CD4-positive, alpha-beta memory T cell (primary cell): ENCODE measurements at regions not wholly inside any gene's neighbourhood (a gene's known extent, or its start where the extent isn't known, plus 50 kb on each side); places are given as distances from the start of the nearest gene placed in this dataset.
"Not testable (repeated sequence)": the region's sequence is repeated elsewhere in the genome, so short reads cannot be mapped to it uniquely, and the experiment has no call there.

Source experiments
- CTCF ChIA-PET: fragments of 350-600 bp; sonication (Branson Sonifier 250); formaldehyde crosslinking; loops from one replicate; lab custom pipeline; 2021; ENCODE audit warnings: inconsistent platforms; ENCODE audit not compliant: partially characterized antibody; lab: Charles Lee
- POLR2A ChIA-PET: fragments of 350-600 bp; sonication (Branson Sonifier 250); formaldehyde crosslinking; loops from one replicate; lab custom pipeline; 2021; ENCODE audit not compliant: partially characterized antibody; lab: Charles Lee
- DNase-seq, 5 donors: peaks; one replicate each; pipeline versions ENCODE4 v3.0.0 to v3.0.0-alpha.2; 2020 to 2022; ENCODE audit warnings: mixed read lengths in 1 of 5
- H3K27ac ChIP-seq: one replicate; pipeline ENCODE4 v1.7.0; 2013; ENCODE audit warnings: low read depth, low read length
- H3K27me3 ChIP-seq: 2 replicates; pipeline ENCODE4 v1.7.0; 2013; ENCODE audit warnings: mild to moderate bottlenecking, low read length, moderate library complexity; ENCODE audit not compliant: insufficient read depth
- H3K36me3 ChIP-seq: 2 replicates; pipeline ENCODE4 v1.7.0; 2013; ENCODE audit warnings: mild to moderate bottlenecking, low read length, moderate library complexity; ENCODE audit not compliant: insufficient read depth
- H3K4me1 ChIP-seq: 2 replicates; pipeline ENCODE4 v1.7.0; 2013; ENCODE audit warnings: mild to moderate bottlenecking, low read length, moderate library complexity; ENCODE audit not compliant: insufficient read depth
- H3K4me3 ChIP-seq, 2 donors: one replicate each; pipeline ENCODE4 v1.7.0; 2013; ENCODE audit warnings: low read length in 2 of 2, mild to moderate bottlenecking in 1 of 2
- H3K9me3 ChIP-seq, 2 donors: one replicate each; pipeline ENCODE4 v1.7.0; 2013; ENCODE audit warnings: low read length in 2 of 2, control low read depth in 1 of 2; ENCODE audit not compliant: control insufficient read depth in 1 of 2
- H3K27ac Mint-ChIP-seq, 7 donors: one replicate each; pipeline ENCODE4 v1.8.0; 2020 to 2021; ENCODE audit warnings: mixed read lengths in 7 of 7, mild to moderate bottlenecking in 6 of 7, inconsistent platforms in 3 of 7, moderate library complexity in 3 of 7
- H3K27me3 Mint-ChIP-seq, 2 donors: one replicate each; pipeline ENCODE4 v1.8.0; 2020 to 2021; ENCODE audit warnings: mixed read lengths in 2 of 2
- H3K36me3 Mint-ChIP-seq, 2 donors: one replicate each; pipeline ENCODE4 v1.8.0; 2020 to 2021; ENCODE audit warnings: mixed read lengths in 2 of 2, inconsistent platforms in 1 of 2, mild to moderate bottlenecking in 1 of 2
- H3K4me1 Mint-ChIP-seq, 4 donors: one replicate each; pipeline ENCODE4 v1.8.0; 2020 to 2021; ENCODE audit warnings: mixed read lengths in 4 of 4, mild to moderate bottlenecking in 1 of 4
- H3K4me3 Mint-ChIP-seq, 8 donors: one replicate each; pipeline ENCODE4 v1.8.0; 2020 to 2021; ENCODE audit warnings: mixed read lengths in 8 of 8, mild to moderate bottlenecking in 7 of 8, moderate library complexity in 6 of 8, inconsistent platforms in 3 of 8
- H3K9me3 Mint-ChIP-seq, 8 donors: one replicate each; pipeline ENCODE4 v1.8.0; 2020 to 2021; ENCODE audit warnings: mixed read lengths in 8 of 8, mild to moderate bottlenecking in 5 of 8, inconsistent platforms in 3 of 8, moderate library complexity in 1 of 8
- intact Hi-C: fragments of 100-400 bp; cut with micrococcal nuclease; formaldehyde crosslinking; loops from one replicate; pipeline ENCODE4 v1.15.1; 2023

DNA sequence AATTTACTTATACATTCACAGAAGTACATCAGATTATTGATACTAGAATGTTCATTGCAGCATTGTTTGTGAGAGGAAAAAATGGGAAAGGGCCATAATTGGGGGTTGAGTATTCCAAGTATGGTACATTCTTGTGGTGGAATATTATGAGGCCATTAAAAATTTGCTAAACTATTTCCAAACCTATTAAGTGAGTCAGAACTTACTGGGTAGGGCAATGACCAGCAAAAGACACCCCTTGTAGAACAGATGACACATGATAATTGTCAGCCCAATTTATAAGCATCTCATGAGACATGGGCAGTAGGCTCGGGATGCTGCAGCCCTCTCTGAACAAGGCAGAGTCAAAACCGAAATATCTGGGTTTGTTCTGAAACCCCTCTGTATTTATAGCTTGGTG, 192.6 kb upstream of the IL12B start:
- DNase-seq: no peak

GRCh38 chr5:159524279-159524678, 194.0 kb upstream of the IL12B start:
- H3K9me3 Mint-ChIP-seq: peaks cover 0 to 12% (median 6%) of the 10 kb centered on the region in 8 donors
- H3K4me1 Mint-ChIP-seq, POLR2A ChIA-PET, intact Hi-C loops, H3K4me1 ChIP-seq, H3K36me3 ChIP-seq, H3K9me3 ChIP-seq, H3K27me3 Mint-ChIP-seq, H3K27ac ChIP-seq, H3K27ac Mint-ChIP-seq, H3K4me3 Mint-ChIP-seq, H3K36me3 Mint-ChIP-seq, DNase-seq, H3K4me3 ChIP-seq, H3K27me3 ChIP-seq: not testable (repeated sequence)
- CTCF ChIA-PET: interaction anchor here (0.8 kb wide), 1 partner anchor 8 kb away, joined by 3 read pairs; no protein-coding TSS in a partner anchor

More for the DNA sequence above, 192.6 kb upstream of the IL12B start:
- Mint-ChIP-seq H3K9me3 (peaks cover 0 to 5% (median 0%) of the 10 kb centered on the region in 8 donors), H3K36me3 (no peaks in the 10 kb centered on the region), H3K27ac (no peak overlapping the region), H3K4me1 (no peaks in the 10 kb centered on the region), H3K4me3 (no peak overlapping the region), H3K27me3 (no peaks in the 10 kb centered on the region)
- ChIA-PET CTCF (no interaction called here), POLR2A (no interaction called here)
- H3K4me3 ChIP-seq: no peak overlapping the region
- no peaks in the 10 kb centered on the region for H3K27me3 ChIP-seq
- intact Hi-C loops: no loop called here
- no peaks in the 10 kb centered on the region for H3K9me3 ChIP-seq
- H3K4me1 ChIP-seq: no peaks in the 10 kb centered on the region
- H3K36me3 ChIP-seq: no peaks in the 10 kb centered on the region
- H3K27ac ChIP-seq: no peak overlapping the region

- H3K36me3 ChIP-seq: no peaks in the 10 kb centered on the region
- H3K27me3 ChIP-seq: no peaks in the 10 kb centered on the region
- DNase-seq: no peak
- no peak overlapping the region for H3K27ac ChIP-seq
- peaks cover 0 to 1% of the 10 kb centered on the region in 2 donors for H3K36me3 Mint-ChIP-seq
- no peaks in the 10 kb centered on the region for H3K4me1 Mint-ChIP-seq
- H3K27ac Mint-ChIP-seq: no peak overlapping the region
- no peaks in the 10 kb centered on the region for H3K4me1 ChIP-seq
- intact Hi-C loops: no loop called here
- peaks cover 0 to 13% (median 7%) of the 10 kb centered on the region in 8 donors for H3K9me3 Mint-ChIP-seq
- no peak overlapping the region for H3K4me3 ChIP-seq
- H3K9me3 ChIP-seq: no peaks in the 10 kb centered on the region
- H3K4me3 Mint-ChIP-seq: no peak overlapping the region
- H3K27me3 Mint-ChIP-seq: no peaks in the 10 kb centered on the region
- CTCF ChIA-PET: interaction anchor here (0.8 to 1.1 kb wide), 2 partner anchors 9 kb away, joined by 3 to 5 read pairs; no protein-coding TSS in a partner anchor
- POLR2A ChIA-PET: no interaction called here
Measured at GRCh38 chr5:159525117-159525516, 194.8 kb upstream of the IL12B start.

DNA sequence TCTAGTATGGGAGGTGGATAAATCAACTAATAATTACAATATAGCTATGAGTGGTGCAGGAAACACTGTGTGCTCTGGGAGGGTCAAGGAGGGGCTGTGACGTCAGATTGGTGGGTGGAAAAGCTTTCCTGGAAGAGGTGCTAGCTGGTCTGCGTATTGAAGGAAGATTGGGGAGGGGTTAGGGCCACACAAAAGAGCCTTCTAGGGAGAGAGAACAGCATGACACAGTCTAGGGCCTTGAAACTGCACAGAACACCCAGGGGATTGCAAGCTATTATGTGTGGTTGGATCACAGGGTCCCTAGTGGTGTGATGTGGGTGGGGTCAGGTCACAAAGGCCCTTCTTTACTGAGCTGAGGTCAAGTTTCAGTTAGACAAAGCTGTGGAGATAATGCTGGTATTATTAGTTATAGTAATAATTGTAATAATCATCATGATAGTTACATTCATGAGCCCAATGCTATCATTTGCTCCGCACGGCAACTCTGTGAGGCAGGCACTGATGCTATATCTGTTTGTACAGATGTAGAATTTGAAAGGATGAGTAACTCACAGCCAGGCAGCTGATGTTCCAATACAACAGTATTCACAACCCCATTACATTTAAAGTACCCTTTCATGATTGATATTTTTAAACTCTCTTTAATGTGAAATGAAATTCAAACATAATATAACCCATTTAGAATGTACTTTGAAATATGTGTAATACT, 197.4 kb upstream of the IL12B start:
- no peak for DNase-seq
- H3K4me1 Mint-ChIP-seq: peaks cover 0 to 5% (median 0%) of the 10 kb centered on the region in 4 donors
- intact Hi-C loops: no loop called here
- ChIA-PET POLR2A (no interaction called here), CTCF (interaction anchor here (1.3 to 1.5 kb wide), 2 partner anchors 13 to 460 kb away, joined by 3 to 4 read pairs; no protein-coding TSS in a partner anchor)
- no peaks in the 10 kb centered on the region for H3K27me3 ChIP-seq
- no peaks in the 10 kb centered on the region for H3K4me1 ChIP-seq
- H3K4me3 ChIP-seq: no peak overlapping the region
- H3K36me3 ChIP-seq: no peaks in the 10 kb centered on the region
- H3K27ac Mint-ChIP-seq: peak overlapping the region in 1 of 7 donors; percentile 92
- H3K9me3 ChIP-seq: no peaks in the 10 kb centered on the region
- H3K9me3 Mint-ChIP-seq: peaks cover 0 to 13% (median 7%) of the 10 kb centered on the region in 8 donors
- H3K27ac ChIP-seq: no peak overlapping the region
- H3K27me3 Mint-ChIP-seq: no peaks in the 10 kb centered on the region
- H3K4me3 Mint-ChIP-seq: no peak overlapping the region
- H3K36me3 Mint-ChIP-seq: peaks cover 0 to 1% of the 10 kb centered on the region in 2 donors

- H3K36me3 ChIP-seq: no peaks in the 10 kb centered on the region
- H3K27ac ChIP-seq: no peak overlapping the region
- ChIA-PET CTCF (no interaction called here), POLR2A (no interaction called here)
- Mint-ChIP-seq H3K4me3 (no peak overlapping the region), H3K27ac (no peak overlapping the region), H3K4me1 (peaks cover 0 to 5% (median 0%) of the 10 kb centered on the region in 4 donors), H3K36me3 (peaks cover 0 to 1% of the 10 kb centered on the region in 2 donors), H3K27me3 (no peaks in the 10 kb centered on the region), H3K9me3 (peaks cover 0 to 13% (median 7%) of the 10 kb centered on the region in 8 donors)
- DNase-seq: no peak
- no peak overlapping the region for H3K4me3 ChIP-seq
- no peaks in the 10 kb centered on the region for H3K9me3 ChIP-seq
- no peaks in the 10 kb centered on the region for H3K4me1 ChIP-seq
- intact Hi-C loops: no loop called here
- no peaks in the 10 kb centered on the region for H3K27me3 ChIP-seq
Measured at GRCh38 chr5:159531554-159532105, 201.3 kb upstream of the IL12B start.

DNA sequence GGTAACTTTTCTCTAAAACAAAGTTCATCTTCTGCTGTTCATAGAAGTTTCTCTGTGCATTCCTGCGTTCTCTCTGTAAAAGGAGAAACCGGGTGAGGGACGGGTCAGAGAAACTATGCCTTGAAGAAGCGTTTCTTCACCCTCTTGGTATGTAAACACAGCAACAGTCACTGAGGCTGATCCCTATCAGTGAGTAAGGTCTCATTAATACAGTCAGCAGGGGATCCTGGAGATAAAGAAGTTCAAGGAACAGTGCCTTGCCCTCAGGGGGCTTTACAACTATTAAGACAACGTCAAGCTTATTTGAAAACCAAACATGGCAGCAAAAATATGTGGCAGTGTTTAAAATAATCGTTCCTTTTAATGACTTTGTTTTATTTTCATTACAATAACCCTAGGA, 202.9 kb upstream of the IL12B start:
- H3K4me3 Mint-ChIP-seq: no peak overlapping the region
- H3K27ac Mint-ChIP-seq: no peak overlapping the region
- peaks cover 0 to 9% (median 7%) of the 10 kb centered on the region in 8 donors for H3K9me3 Mint-ChIP-seq
- Histone ChIP-seq H3K4me3 (no peak overlapping the region), H3K36me3 (no peaks in the 10 kb centered on the region), H3K27ac (no peak overlapping the region), H3K4me1 (no peaks in the 10 kb centered on the region), H3K27me3 (no peaks in the 10 kb centered on the region), H3K9me3 (no peaks in the 10 kb centered on the region)
- no peak for DNase-seq
- H3K4me1 Mint-ChIP-seq: peaks cover 0 to 5% (median 0%) of the 10 kb centered on the region in 4 donors
- ChIA-PET CTCF (no interaction called here), POLR2A (no interaction called here)
- H3K27me3 Mint-ChIP-seq: peaks cover 0 to 2% of the 10 kb centered on the region in 2 donors
- peaks cover 0 to 1% of the 10 kb centered on the region in 2 donors for H3K36me3 Mint-ChIP-seq
- intact Hi-C loops: no loop called here

DNA sequence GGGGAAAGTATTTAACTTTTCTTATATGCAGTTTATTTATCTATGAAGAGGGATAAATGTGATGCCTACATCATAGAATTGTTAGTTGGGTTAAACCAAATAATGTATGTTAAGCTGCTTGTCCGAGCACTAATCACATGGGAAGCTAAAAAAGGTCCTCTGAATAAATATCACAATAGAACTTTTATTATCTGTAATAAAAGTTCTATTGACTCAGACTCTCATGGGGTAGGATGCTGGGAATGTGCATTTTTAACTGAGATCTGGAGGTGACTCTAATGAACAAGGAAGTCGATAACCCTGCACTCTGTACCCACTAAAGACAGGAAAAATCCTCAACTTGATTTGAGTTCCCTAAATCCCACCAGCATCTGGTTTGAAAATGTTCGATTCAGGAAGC, 205.9 kb upstream of the IL12B start:
- intact Hi-C loops: no loop called here
- peaks cover 0 to 5% (median 0%) of the 10 kb centered on the region in 4 donors for H3K4me1 Mint-ChIP-seq
- peaks cover 0 to 2% of the 10 kb centered on the region in 2 donors for H3K27me3 Mint-ChIP-seq
- H3K9me3 Mint-ChIP-seq: no peaks in the 10 kb centered on the region
- POLR2A ChIA-PET: no interaction called here
- Histone ChIP-seq H3K27me3 (no peaks in the 10 kb centered on the region), H3K9me3 (no peaks in the 10 kb centered on the region), H3K4me3 (no peak overlapping the region), H3K27ac (no peak overlapping the region), H3K4me1 (no peaks in the 10 kb centered on the region), H3K36me3 (no peaks in the 10 kb centered on the region)
- no peak overlapping the region for H3K27ac Mint-ChIP-seq
- CTCF ChIA-PET: interaction anchor here (0.6 to 0.7 kb wide), 2 partner anchors 114 to 1575 kb away, joined by 3 read pairs; no protein-coding TSS in a partner anchor
- no peak overlapping the region for H3K4me3 Mint-ChIP-seq
- peaks cover 0 to 4% of the 10 kb centered on the region in 2 donors for H3K36me3 Mint-ChIP-seq
- no peak for DNase-seq
